ENCODE measurements at regions not wholly inside any gene's neighbourhood (a gene's known extent, or its start where the extent isn't known, plus 50 kb on each side); places are given as distances from the start of the nearest gene placed in this dataset.

- Histone ChIP-seq H3K9me3 (no peaks in the 10 kb centered on the region), H3K36me3 (ENCODE audit: low read depth) (no peaks in the 10 kb centered on the region), H3K4me3 (no peak overlapping the region), H3K4me1 (ENCODE audit: low read depth) (no peaks in the 10 kb centered on the region)
- ATAC-seq (no peak), DNase-seq (no peak)
- TF ChIP-seq CTCF (IDR thresholded peaks at IDR 0.05): no peak
- intact Hi-C loops (cut with DNase I, micrococcal nuclease): no loop called here
Measured at GRCh38 chr6:166687070-166687878, 60.2 kb upstream of the RPS6KA2 start.

GRCh38 chr6:166686317-166686716 lies 59.3 kb upstream of the RPS6KA2 start:
- no peak for TF ChIP-seq CTCF (IDR thresholded peaks at IDR 0.05)
- no peak overlapping the region for H3K4me3 ChIP-seq
- H3K36me3 ChIP-seq (ENCODE audit: low read depth): no peaks in the 10 kb centered on the region
- no peaks in the 10 kb centered on the region for H3K9me3 ChIP-seq
- no peaks in the 10 kb centered on the region for H3K4me1 ChIP-seq (ENCODE audit: low read depth)
- intact Hi-C loops (cut with DNase I, micrococcal nuclease): no loop called here
- DNase-seq (no peak), ATAC-seq (no peak)

- Histone ChIP-seq H3K4me3 (no peak overlapping the region), H3K36me3 (ENCODE audit: low read depth) (no peaks in the 10 kb centered on the region), H3K4me1 (ENCODE audit: low read depth) (no peaks in the 10 kb centered on the region), H3K9me3 (no peaks in the 10 kb centered on the region)
- intact Hi-C loops (cut with DNase I, micrococcal nuclease): no loop called here
- DNase-seq: no peak
- ATAC-seq: no peak
- no peak for TF ChIP-seq CTCF (IDR thresholded peaks at IDR 0.05)
Measured at GRCh38 chr6:166684866-166685265, 57.8 kb upstream of the RPS6KA2 start.

GRCh38 chr6:166684170-166684569 lies 57.1 kb upstream of the RPS6KA2 start:
- intact Hi-C loops (cut with DNase I, micrococcal nuclease): no loop called here
- H3K9me3 ChIP-seq: no peaks in the 10 kb centered on the region
- H3K36me3 ChIP-seq (ENCODE audit: low read depth): no peaks in the 10 kb centered on the region
- no peak for TF ChIP-seq CTCF (IDR thresholded peaks at IDR 0.05)
- H3K4me3 ChIP-seq: no peak overlapping the region
- ATAC-seq (no peak), DNase-seq (no peak)
- no peaks in the 10 kb centered on the region for H3K4me1 ChIP-seq (ENCODE audit: low read depth)

GRCh38 chr6:166683477-166683876 lies 56.4 kb upstream of the RPS6KA2 start:
- H3K9me3 ChIP-seq: no peaks in the 10 kb centered on the region
- no peak for TF ChIP-seq CTCF (IDR thresholded peaks at IDR 0.05)
- intact Hi-C loops (cut with DNase I, micrococcal nuclease): no loop called here
- H3K4me3 ChIP-seq: no peak overlapping the region
- DNase-seq (no peak), ATAC-seq (no peak)
- H3K4me1 ChIP-seq (ENCODE audit: low read depth): no peaks in the 10 kb centered on the region
- H3K36me3 ChIP-seq (ENCODE audit: low read depth): no peaks in the 10 kb centered on the region
